Motor neuron (in vitro differentiated cells): ENCODE measurements at regions not wholly inside any gene's neighbourhood (a gene's known extent, or its start where the extent isn't known, plus 50 kb on each side); places are given as distances from the start of the nearest gene placed in this dataset.

Source experiments
- ATAC-seq, 8 experiments: fragments of 200-7000 bp; cut with Tn5 transposase; replicated peaks in 6 of 8; 2 replicates each; pipeline ENCODE4 v1.8.0; 2021; ENCODE audit warnings: mild to moderate bottlenecking in 8 of 8, moderate library complexity in 8 of 8
- H3K27ac ChIP-seq, 2 donors: fragments of 250-450 bp; sonication (Bioruptor Pico); 2 replicates each; pipeline ENCODE4 v1.9.0; 2021; ENCODE audit warnings: antibody characterized with exemption in 2 of 2, mild to moderate bottlenecking in 2 of 2, moderate library complexity in 1 of 2
- H3K4me1 ChIP-seq, 2 donors: fragments of 250-450 bp; sonication (Bioruptor Pico); replicated peaks in 1 of 2; 2 replicates each; pipeline ENCODE4 v1.6.1; 2021; ENCODE audit warnings: antibody characterized with exemption in 2 of 2, mild to moderate bottlenecking in 2 of 2, moderate library complexity in 1 of 2
- H3K4me3 ChIP-seq, 5 donors: fragments of 250-450 bp; sonication (Bioruptor Pico); 2 replicates each; pipeline ENCODE4 v1.9.0; 2021; ENCODE audit warnings: antibody characterized with exemption in 5 of 5, mild to moderate bottlenecking in 5 of 5, moderate library complexity in 4 of 5
- WGBS, 10 experiments: fragments of 450-650 bp; shearing (Covaris generic); methylation state at CpG; one replicate each; pipeline ENCODE4 v1.0.0; 2022; 5-methylcytosine and 5-hydroxymethylcytosine counted together
- in situ Hi-C, 9 experiments: fragments of 400-800 bp; cut with MboI; loops; one replicate each; pipeline ENCODE4 v1.15.0; 2021; ENCODE audit warnings: low sequenced_read_pairs in 9 of 9, low pct_unique_long_range_greater_than_20kb in 2 of 9; ENCODE audit not compliant: unreplicated experiment in 9 of 9

GRCh38 chr1:14253676-14254075 lies 344.8 kb upstream of the KAZN start:
- WGBS, 10 experiments, result 69 to 100% (median 100%) methylated on average over 1 to 7 of the region's 7 CpGs; no CpG with 5 or more reads in 2 of the 10 experiments
- H3K4me1 ChIP-seq, result peaks cover 0 to 17% of the 10 kb centered on the region in 2 donors
- H3K27ac ChIP-seq, result no peak overlapping the region
- H3K4me3 ChIP-seq, result no peak overlapping the region
- ATAC-seq, result no peak
- in situ Hi-C loops, result no loop called here

- peak in 4 of 8 experiments; percentile 21 to 91 (median 62) for ATAC-seq
- H3K27ac ChIP-seq, result no peak overlapping the region
- 0 to 80% (median 30%) methylated on average over 1 to 6 of the region's 6 CpGs; no CpG with 5 or more reads in 1 of the 10 experiments for WGBS, 10 experiments
- in situ Hi-C loops, result no loop called here
- H3K4me3 ChIP-seq, result no peak overlapping the region
- H3K4me1 ChIP-seq, result peaks cover 0 to 17% of the 10 kb centered on the region in 2 donors
Observed at GRCh38 chr1:14254251-14254650, 344.2 kb upstream of the KAZN start.

- peaks cover 2 to 24% of the 10 kb centered on the region in 2 donors for H3K4me1 ChIP-seq
- in situ Hi-C loops, result no loop called here
- no peak for ATAC-seq
- WGBS, 10 experiments, result 80 to 100% (median 100%) methylated on average over 1 to 3 of the region's 3 CpGs; no CpG with 5 or more reads in 3 of the 10 experiments
- H3K4me3 ChIP-seq, result no peak overlapping the region
- H3K27ac ChIP-seq, result no peak overlapping the region
Observed at GRCh38 chr1:14255233-14255632, 343.3 kb upstream of the KAZN start.

DNA sequence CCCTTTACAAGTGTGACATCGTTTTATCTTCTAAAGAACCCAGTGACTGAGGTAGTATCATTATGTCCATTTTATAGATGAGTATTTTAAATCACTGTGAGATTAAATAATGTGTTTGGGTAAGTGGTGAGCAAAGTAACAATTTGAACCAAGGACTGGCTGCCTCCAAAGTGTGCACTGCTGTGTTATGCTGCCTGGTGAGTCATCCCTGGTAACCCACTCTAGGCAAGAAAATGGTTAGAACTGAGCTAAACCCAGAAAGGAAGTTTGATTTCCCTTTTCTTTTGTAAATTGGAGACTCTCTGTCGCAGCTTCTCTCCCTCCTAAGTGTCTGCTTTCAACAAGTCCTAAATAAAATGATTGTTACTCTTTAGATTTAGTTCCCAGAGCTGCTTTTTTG lies 342.8 kb upstream of the KAZN start:
- Histone ChIP-seq H3K4me3 (no peak overlapping the region), H3K27ac (no peak overlapping the region), H3K4me1 (peaks cover 2 to 24% of the 10 kb centered on the region in 2 donors)
- in situ Hi-C loops, result no loop called here
- 0 to 64% (median 20%) methylated on average over 1 to 2 of the region's 2 CpGs; no CpG with 5 or more reads in 1 of the 10 experiments for WGBS, 10 experiments
- ATAC-seq, result peak in 5 of 8 experiments; percentile 40 to 63 (median 47)

GRCh38 chr1:14259191-14259757 lies 339.2 kb upstream of the KAZN start:
- peak in 1 of 8 experiments; percentile 23 for ATAC-seq
- WGBS, 10 experiments, result 8 to 95% (median 90%) methylated on average over 1 to 9 of the region's 13 CpGs; no CpG with 5 or more reads in 5 of the 10 experiments
- in situ Hi-C loops, result no loop called here
- Histone ChIP-seq H3K27ac (no peak overlapping the region), H3K4me3 (no peak overlapping the region), H3K4me1 (peaks cover 32 to 45% of the 10 kb centered on the region in 2 donors)

- in situ Hi-C loops, result no loop called here
- H3K4me1 ChIP-seq, result peaks cover 32 to 47% of the 10 kb centered on the region in 2 donors
- no peak for ATAC-seq
- WGBS, 10 experiments, result 80 to 100% (median 93%) methylated on average over 1 to 8 of the region's 8 CpGs; no CpG with 5 or more reads in 4 of the 10 experiments
- no peak overlapping the region for H3K27ac ChIP-seq
- H3K4me3 ChIP-seq, result no peak overlapping the region
Observed at GRCh38 chr1:14260480-14260879, 338.0 kb upstream of the KAZN start.

DNA sequence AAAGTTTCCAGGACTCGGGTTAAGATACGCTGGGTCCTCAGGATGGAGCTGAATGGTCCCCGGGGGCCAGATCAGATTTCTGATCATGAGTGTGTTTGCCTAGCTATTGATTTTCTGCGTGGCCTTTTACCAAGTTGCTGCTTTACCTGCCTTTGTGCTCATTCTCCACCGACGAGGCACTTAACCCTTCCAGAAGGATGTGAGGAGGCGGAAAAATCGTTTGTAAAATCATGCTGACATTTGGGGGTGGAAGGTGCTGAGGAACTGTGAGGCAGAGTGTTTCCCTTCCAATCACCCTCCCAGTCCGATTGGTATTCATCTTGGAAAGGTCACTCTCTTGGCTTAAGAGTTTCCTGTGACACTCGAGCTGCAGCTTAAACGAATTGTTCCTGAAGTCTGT lies 337.1 kb upstream of the KAZN start:
- ATAC-seq, result no peak
- 50 to 87% (median 73%) methylated on average over 2 to 11 of the region's 11 CpGs; no CpG with 5 or more reads in 1 of the 10 experiments for WGBS, 10 experiments
- in situ Hi-C loops, result no loop called here

DNA sequence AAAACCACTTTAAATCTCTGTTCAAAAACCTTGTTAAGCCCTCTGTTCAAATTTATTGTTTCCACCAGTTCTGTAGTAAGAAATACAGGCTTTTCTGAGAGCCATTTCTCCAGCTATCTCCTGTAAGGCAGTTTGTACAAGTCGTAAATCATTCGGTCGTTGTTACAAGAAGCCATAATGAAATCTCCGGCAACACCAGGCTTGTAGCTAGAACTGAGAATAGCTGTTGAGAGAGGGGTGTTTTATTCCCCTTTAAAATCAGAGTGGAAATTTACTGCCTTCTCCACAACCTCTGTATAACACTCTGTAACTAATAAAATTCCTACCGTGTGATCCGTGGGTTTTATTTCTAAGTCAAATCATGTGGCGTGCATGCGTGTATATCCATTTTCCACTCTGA lies 335.8 kb upstream of the KAZN start:
- in situ Hi-C loops, result no loop called here
- 18 to 62% (median 39%) methylated on average over 2 to 8 of the region's 8 CpGs; no CpG with 5 or more reads in 2 of the 10 experiments for WGBS, 10 experiments

More for the DNA sequence above, 337.1 kb upstream of the KAZN start:
- H3K4me3 ChIP-seq, result no peak overlapping the region
- H3K27ac ChIP-seq, result no peak overlapping the region
- peaks cover 32 to 56% of the 10 kb centered on the region in 2 donors for H3K4me1 ChIP-seq

DNA sequence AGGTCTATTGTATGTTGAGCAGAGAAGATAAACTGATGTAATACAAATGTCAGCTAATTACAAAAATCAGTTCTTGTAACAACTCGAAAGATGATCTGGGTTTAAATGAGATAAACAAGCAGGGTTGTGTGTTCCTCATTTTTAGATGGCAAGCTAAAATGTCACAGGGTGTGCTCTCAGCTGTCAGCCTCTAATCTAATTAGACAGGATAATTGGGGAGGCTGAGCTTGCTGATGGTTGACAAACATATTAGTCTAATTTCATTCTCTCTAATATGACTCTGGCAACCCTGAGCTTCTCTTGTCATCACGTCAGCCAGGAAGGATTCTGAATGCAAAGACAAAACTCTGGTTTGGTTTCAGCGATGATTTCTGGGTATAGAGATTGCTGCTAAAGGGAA lies 335.3 kb upstream of the KAZN start:
- in situ Hi-C loops, result no loop called here
- peaks cover 32 to 59% of the 10 kb centered on the region in 2 donors for H3K4me1 ChIP-seq
- 0 to 100% (median 74%) methylated on average over 1 to 3 of the region's 3 CpGs; no CpG with 5 or more reads in 3 of the 10 experiments for WGBS, 10 experiments
- H3K27ac ChIP-seq, result peak overlapping the region in 1 of 2 donors; percentile 54
- ATAC-seq, result peak in 4 of 8 experiments; percentile 3 to 48 (median 11)
- H3K4me3 ChIP-seq, result no peak overlapping the region

More for the DNA sequence above, 335.8 kb upstream of the KAZN start:
- Histone ChIP-seq H3K4me3 (no peak overlapping the region), H3K27ac (peak overlapping the region in 1 of 2 donors; percentile 54), H3K4me1 (peaks cover 32 to 56% of the 10 kb centered on the region in 2 donors)
- ATAC-seq, result peak in 5 of 8 experiments; percentile 71 to 87 (median 82)

- in situ Hi-C loops, result no loop called here
- Histone ChIP-seq H3K4me1 (peaks cover 32 to 62% of the 10 kb centered on the region in 2 donors), H3K27ac (no peak overlapping the region), H3K4me3 (no peak overlapping the region)
- 53 to 73% (median 62%) methylated on average over 1 to 3 of the region's 3 CpGs; no CpG with 5 or more reads in 4 of the 10 experiments for WGBS, 10 experiments
- ATAC-seq, result peak in 5 of 8 experiments; percentile 19 to 48 (median 41)
Observed at GRCh38 chr1:14263671-14264070, 334.8 kb upstream of the KAZN start.

- H3K4me3 ChIP-seq, result no peak overlapping the region
- H3K4me1 ChIP-seq, result peaks cover 29 to 55% of the 10 kb centered on the region in 2 donors
- no peak overlapping the region for H3K27ac ChIP-seq
- WGBS, 10 experiments, result 33 to 100% (median 83%) methylated on average over 1 to 2 of the region's 2 CpGs; no CpG with 5 or more reads in 2 of the 10 experiments
- ATAC-seq, result peak in 2 of 8 experiments; percentile 49 to 51
- in situ Hi-C loops, result no loop called here
Observed at GRCh38 chr1:14265495-14265894, 333.0 kb upstream of the KAZN start.

DNA sequence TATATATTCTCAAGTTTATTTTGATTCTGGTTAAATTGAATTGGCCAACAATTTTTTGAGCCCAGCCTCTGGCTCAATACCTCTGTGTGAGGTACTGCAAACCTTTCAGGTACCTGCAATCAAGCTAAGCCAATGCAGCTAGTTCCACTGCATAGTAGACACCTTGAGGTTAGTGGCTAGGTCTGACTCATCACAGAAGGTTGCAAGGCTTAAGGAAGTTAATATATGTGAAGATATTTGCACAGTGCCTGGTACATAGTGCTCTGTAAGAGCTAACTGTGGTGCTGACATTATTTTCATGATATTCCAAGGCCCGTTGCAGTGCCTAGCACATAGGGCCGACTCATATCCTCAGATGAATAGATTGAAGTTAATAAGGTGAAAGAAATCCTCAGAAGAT lies 330.5 kb upstream of the KAZN start:
- peaks cover 13 to 35% of the 10 kb centered on the region in 2 donors for H3K4me1 ChIP-seq
- no peak overlapping the region for H3K27ac ChIP-seq
- no peak overlapping the region for H3K4me3 ChIP-seq
- in situ Hi-C loops, result no loop called here
- 40 to 100% (median 81%) methylated on average over 1 to 2 of the region's 2 CpGs for WGBS, 10 experiments
- peak in 1 of 8 experiments; percentile 49 for ATAC-seq

- WGBS, 10 experiments, result 88 to 100% (median 95%) methylated on average over 1 to 7 of the region's 7 CpGs; no CpG with 5 or more reads in 4 of the 10 experiments
- in situ Hi-C loops, result no loop called here
- no peak overlapping the region for H3K27ac ChIP-seq
- peaks cover 0 to 12% of the 10 kb centered on the region in 2 donors for H3K4me1 ChIP-seq
- no peak overlapping the region for H3K4me3 ChIP-seq
- ATAC-seq, result no peak
Observed at GRCh38 chr1:14270821-14271220, 327.7 kb upstream of the KAZN start.
